K562 (cell line): ENCODE measurements at regions not wholly inside any gene's neighbourhood (a gene's known extent, or its start where the extent isn't known, plus 50 kb on each side); places are given as distances from the start of the nearest gene placed in this dataset.

Source experiments
- ATAC-seq: fragments of 200-7000 bp; cut with Tn5 transposase; 3 replicates; pipeline ENCODE4 v1.9.1; 2020; ENCODE audit warnings: moderate library complexity
- BruUV-seq: library from RNA; stranded (reverse); fragments of 400-500 nt; replicated peaks from 2 replicates; lab custom pipeline; 2021; lab: Mats Ljungman, UMichigan
- CTCF ChIA-PET: fragments of 300-600 bp; formaldehyde crosslinking; extraction: SDS; loops from one replicate; lab custom pipeline; 2021; ENCODE audit warnings: low intra/inter-chr PET ratio; lab: Yijun Ruan, JAX
- POLR2A ChIA-PET: fragments of 300-600, 350-650 bp; sonication (Branson Sonifier 250); formaldehyde crosslinking; extraction: SDS; loops from one replicate; lab custom pipeline; 2021; ENCODE audit warnings: antibody characterized with exemption, inconsistent platforms; lab: Yijun Ruan, JAX
- DNase-seq, 4 experiments: peaks; one replicate each; pipeline versions ENCODE4 v3.0.0 to v3.0.0-alpha.2; 2011 to 2018; ENCODE audit warnings: low spot score in 3 of 4, mixed read lengths in 3 of 4; ENCODE audit errors: extremely low read depth in 1 of 4
- FAIRE-seq: peaks from 2 replicates; lab custom pipeline; 2011; peaks lifted over from hg19 to GRCh38; lab: Jason Lieb, UNC
- H2AFZ ChIP-seq: 2 replicates; pipeline ENCODE4 v1.6.0; 2011; ENCODE audit warnings: low read depth, low read length, control low read depth, inconsistent platforms
- H3K27ac ChIP-seq: fragments of 200-600 bp; 3 replicates; pipeline ENCODE4 v1.8.0; 2011; ENCODE audit warnings: low read depth, mild to moderate bottlenecking, control low read depth, inconsistent platforms, low read length, moderate library complexity, mixed read lengths; ENCODE audit errors: extremely low read depth
- H3K27me3 ChIP-seq, 2 experiments: fragments of 300-600 bp in 1 of 2; 2 replicates in 1 of 2; 3 replicates in 1 of 2; pipeline versions ENCODE4 v1.6.0 to v1.8.0; 2011; ENCODE audit warnings: inconsistent platforms in 2 of 2, low read length in 2 of 2, mild to moderate bottlenecking in 1 of 2, mixed read lengths in 1 of 2, moderate library complexity in 1 of 2; ENCODE audit not compliant: control insufficient read depth in 2 of 2, insufficient read depth in 2 of 2
- H3K36me3 ChIP-seq: fragments of 300-600 bp; 3 replicates; pipeline ENCODE4 v1.8.0; 2011; ENCODE audit warnings: mild to moderate bottlenecking, low read length, inconsistent platforms; ENCODE audit not compliant: control insufficient read depth, insufficient read depth
- H3K4me1 ChIP-seq, 2 experiments: fragments of 200-600 bp in 1 of 2; replicated peaks in 1 of 2; 2 replicates in 1 of 2; 3 replicates in 1 of 2; pipeline versions ENCODE4 v1.5.1 to v1.8.0; 2011; ENCODE audit warnings: inconsistent platforms in 2 of 2, low read length in 2 of 2, mild to moderate bottlenecking in 1 of 2, mixed read lengths in 1 of 2, moderate library complexity in 1 of 2; ENCODE audit not compliant: control insufficient read depth in 2 of 2, insufficient read depth in 2 of 2
- H3K4me2 ChIP-seq: 2 replicates; pipeline ENCODE4 v1.6.1; 2011; ENCODE audit warnings: low read length, control low read depth, inconsistent platforms, mixed read lengths; ENCODE audit not compliant: insufficient read depth
- H3K4me3 ChIP-seq: fragments of 200-600 bp; sonication (generic), shearing (Covaris generic); 2 replicates; pipeline ENCODE4 v1.5.1; 2016; ENCODE audit warnings: control low read depth, inconsistent platforms
- H3K79me2 ChIP-seq: fragments of 200-600 bp; 3 replicates; pipeline ENCODE4 v1.8.0; 2011; ENCODE audit warnings: low read length, inconsistent platforms; ENCODE audit not compliant: control insufficient read depth, insufficient read depth
- H3K9ac ChIP-seq, 2 experiments: 2 replicates each; pipeline versions ENCODE4 v1.6.0 to v1.6.1; 2011; ENCODE audit warnings: low read depth in 2 of 2, low read length in 2 of 2, control low read depth in 1 of 2, inconsistent platforms in 1 of 2, mild to moderate bottlenecking in 1 of 2, mixed read lengths in 1 of 2; ENCODE audit not compliant: insufficient read depth in 1 of 2
- H3K9me1 ChIP-seq: one replicate; pipeline ENCODE4 v1.6.0; 2011; ENCODE audit warnings: inconsistent platforms, mild to moderate bottlenecking, low read length, moderate library complexity; ENCODE audit not compliant: control insufficient read depth, insufficient read depth
- H3K9me3 ChIP-seq: replicated peaks from 2 replicates; pipeline ENCODE4 v1.5.1; 2011; ENCODE audit warnings: low read depth, low read length, inconsistent platforms; ENCODE audit not compliant: control insufficient read depth, insufficient read depth
- H4K20me1 ChIP-seq: replicated peaks from 2 replicates; pipeline ENCODE4 v1.6.1; 2011; ENCODE audit warnings: low read length, inconsistent platforms, mixed read lengths; ENCODE audit not compliant: control insufficient read depth, insufficient read depth
- ATF7 ChIP-seq: fragments of 450-650 bp; IDR thresholded peaks from 2 replicates; pipeline ENCODE4 v1.7.1; 2014; ENCODE audit warnings: mild to moderate bottlenecking, moderate library complexity
- BDP1 ChIP-seq: IDR thresholded peaks from 3 replicates; pipeline ENCODE4 v1.6.1; 2011; ENCODE audit not compliant: insufficient read length, insufficient read depth
- KLF1 ChIP-seq: fragments of 450-650 bp; IDR thresholded peaks from 2 replicates; pipeline ENCODE4 v1.6.1; 2016; ENCODE audit warnings: missing genetic modification characterization, missing compliant biosample characterization
- PTRF ChIP-seq: fragments of 450-650 bp; IDR thresholded peaks from 2 replicates; pipeline ENCODE4 v1.6.1; 2016; ENCODE audit warnings: mild to moderate bottlenecking, missing genetic modification characterization, missing compliant biosample characterization
- PTTG1 ChIP-seq: fragments of 450-650 bp; IDR thresholded peaks from 2 replicates; pipeline ENCODE4 v1.6.1; 2016; ENCODE audit warnings: low read depth, mild to moderate bottlenecking, missing genetic modification characterization, missing compliant biosample characterization
- SLC30A9 ChIP-seq: fragments of 250-450 bp; sonication (Bioruptor Pico); IDR thresholded peaks from 2 replicates; pipeline ENCODE4 v1.8.0; 2022; ENCODE audit warnings: mild to moderate bottlenecking, moderate library complexity
- ZNF124 ChIP-seq: sonication (generic); formaldehyde crosslinking; IDR thresholded peaks from 2 replicates; pipeline ENCODE4 v1.8.1; 2022; ENCODE audit warnings: missing genetic modification reagents
- ZNF217 ChIP-seq: sonication (generic); formaldehyde crosslinking; IDR thresholded peaks from 2 replicates; pipeline ENCODE4 v1.8.0; 2022; ENCODE audit warnings: mild to moderate bottlenecking, missing genetic modification reagents
- ZNF24 ChIP-seq: fragments of 450-650 bp; IDR thresholded peaks from 2 replicates; pipeline ENCODE4 v1.6.1; 2016
- ZNF311 ChIP-seq: fragments of 250-450 bp; sonication (Bioruptor Pico); IDR thresholded peaks from 2 replicates; pipeline ENCODE4 v1.4.0; 2020; ENCODE audit warnings: mild to moderate bottlenecking, moderate library complexity
- ZNF431 ChIP-seq: sonication (generic); formaldehyde crosslinking; IDR thresholded peaks from 2 replicates; pipeline ENCODE4 v1.8.0; 2022; ENCODE audit warnings: mild to moderate bottlenecking, missing genetic modification reagents
- ZNF507 ChIP-seq: conservative IDR thresholded peaks from 2 replicates; pipeline ENCODE4 v1.6.1; 2017; ENCODE audit warnings: missing genetic modification characterization, missing compliant biosample characterization
- ZNF609 ChIP-seq: sonication (generic); formaldehyde crosslinking; IDR thresholded peaks from 2 replicates; pipeline ENCODE4 v1.8.1; 2023; ENCODE audit warnings: missing genetic modification reagents, mild to moderate bottlenecking, borderline replicate concordance
- ZNF644 ChIP-seq: fragments of 200-800 bp; sonication (Bioruptor generic); IDR thresholded peaks from 2 replicates; pipeline ENCODE4 v1.6.1; 2016; ENCODE audit warnings: low read depth, missing genetic modification characterization, missing compliant biosample characterization
- WGBS: fragments of 100-300 bp; shearing (Covaris generic); methylation state at CpG from one replicate; pipeline ENCODE4 v1.1.6; 2016; ENCODE audit warnings: low coverage, mixed read lengths; ENCODE audit not compliant: insufficient coverage; ENCODE audit errors: missing lambda C conversion rate; 5-methylcytosine and 5-hydroxymethylcytosine counted together
- in situ Hi-C: fragments of 300-500 bp; cut with MboI; formaldehyde crosslinking; loops from 4 replicates; pipeline ENCODE4 v1.15.0; 2018; ENCODE audit warnings: inconsistent platforms, mixed read lengths
- intact Hi-C: fragments of 100-400 bp; cut with micrococcal nuclease; formaldehyde crosslinking; loops from 2 replicates; pipeline ENCODE4 v1.14.2; 2022
- TF ChIP-seq, protein P1 (sequence below), 2 experiments: IDR thresholded peaks; 2 replicates each; pipeline ENCODE4 v1.6.1; 2011; ENCODE audit warnings: borderline replicate concordance in 1 of 2, control low read depth in 1 of 2, low read depth in 1 of 2, low read length in 1 of 2, mild to moderate bottlenecking in 1 of 2, mixed read lengths in 1 of 2, moderate library complexity in 1 of 2; ENCODE audit not compliant: insufficient read depth in 1 of 2, insufficient read length in 1 of 2, poor library complexity in 1 of 2, severe bottlenecking in 1 of 2; ENCODE audit errors: extremely low read depth in 1 of 2
- TF ChIP-seq, protein P2 (sequence below): fragments of 450-650 bp; IDR thresholded peaks from 2 replicates; pipeline ENCODE4 v1.6.1; 2016

DNA sequence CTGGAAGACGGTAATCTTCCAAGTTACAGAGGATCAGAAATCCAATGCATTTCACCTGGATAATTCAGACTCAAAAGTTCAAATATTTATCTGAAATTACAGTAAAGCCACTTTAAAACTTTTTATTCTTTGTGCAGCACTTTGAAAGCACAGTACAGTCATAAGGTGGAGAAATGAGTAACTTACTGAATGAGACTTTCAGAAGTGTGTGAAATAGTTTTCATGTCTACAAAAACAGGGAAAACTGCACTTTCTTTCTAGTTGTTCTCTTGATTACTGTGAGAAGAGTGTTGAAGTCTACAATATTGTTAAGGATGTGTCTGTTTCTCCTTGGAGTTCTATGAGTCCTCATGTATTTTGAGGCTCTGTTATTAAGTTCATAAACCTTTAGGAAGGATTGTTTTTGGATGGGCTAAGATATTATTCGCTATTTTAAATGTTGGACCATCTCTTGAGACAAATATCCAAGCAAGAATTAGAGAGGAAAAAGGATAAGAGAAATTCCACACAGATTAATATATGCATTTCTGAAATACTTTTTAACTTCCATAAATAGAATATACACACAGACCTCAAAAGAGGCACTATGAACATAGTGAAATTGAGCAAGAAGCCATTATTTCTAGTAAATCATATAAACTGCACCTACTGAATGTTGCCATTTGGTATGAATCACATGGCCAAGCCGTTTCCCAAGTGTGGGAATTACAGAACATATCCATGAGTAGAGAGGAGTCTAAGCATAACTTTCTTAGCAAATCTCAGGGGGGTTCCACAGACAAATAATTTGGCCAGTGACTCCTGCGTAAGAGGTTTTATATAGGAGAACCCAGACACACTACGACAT, 83.6 kb upstream of the PLEKHM1 start:
- intact Hi-C loops (no loop called here), in situ Hi-C loops (loop anchor here (10.0 kb wide), 1 partner anchor 551 kb away; no protein-coding TSS in a partner anchor)
- H3K4me3 ChIP-seq: no peak overlapping the region
- ATAC-seq (no peak), FAIRE-seq (no peak), DNase-seq (peak in 3 of 4 experiments; percentile 4 to 8 (median 5))
- no peaks in the 10 kb centered on the region for H3K27me3 ChIP-seq
- 30% methylated on average over 5 of the region's 5 CpGs for WGBS
- peaks cover 10% of the 10 kb centered on the region; the same call in 1 of the 2 replicates for H4K20me1 ChIP-seq
- peaks cover 43% of the 10 kb centered on the region for H3K79me2 ChIP-seq
- ChIA-PET CTCF (no interaction called here), POLR2A (no interaction called here)
- no peaks in the 10 kb centered on the region for H3K9me1 ChIP-seq
- no peak overlapping the region for H3K4me2 ChIP-seq
- no peak overlapping the region for H2AFZ ChIP-seq
- H3K36me3 ChIP-seq: no peaks in the 10 kb centered on the region
- no peak overlapping the region for H3K27ac ChIP-seq
- no peaks in the 10 kb centered on the region for H3K9me3 ChIP-seq
- no TSS peak for BruUV-seq
- no peaks in the 10 kb centered on the region; a peak in 1 of 5 replicates for H3K4me1 ChIP-seq
- no peak overlapping the region for H3K9ac ChIP-seq
- TF ChIP-seq ZNF311 (CRISPR knock-in tag): no peak
- no peak for TF ChIP-seq BDP1
- no peak for TF ChIP-seq ZNF507 (tag)
- TF ChIP-seq SLC30A9 (CRISPR knock-in tag): no peak
- TF ChIP-seq, protein P1, sequence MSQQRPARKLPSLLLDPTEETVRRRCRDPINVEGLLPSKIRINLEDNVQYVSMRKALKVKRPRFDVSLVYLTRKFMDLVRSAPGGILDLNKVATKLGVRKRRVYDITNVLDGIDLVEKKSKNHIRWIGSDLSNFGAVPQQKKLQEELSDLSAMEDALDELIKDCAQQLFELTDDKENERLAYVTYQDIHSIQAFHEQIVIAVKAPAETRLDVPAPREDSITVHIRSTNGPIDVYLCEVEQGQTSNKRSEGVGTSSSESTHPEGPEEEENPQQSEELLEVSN (IDR thresholded peaks at IDR 0.05; ENCODE audit: borderline replicate concordance in 1 of 2, extremely low read depth in 1 of 2, insufficient read depth in 1 of 2, insufficient read length in 1 of 2, low read depth in 1 of 2, low read length in 1 of 2, poor library complexity in 1 of 2, severe bottlenecking in 1 of 2): no peak
- TF ChIP-seq, protein P2, sequence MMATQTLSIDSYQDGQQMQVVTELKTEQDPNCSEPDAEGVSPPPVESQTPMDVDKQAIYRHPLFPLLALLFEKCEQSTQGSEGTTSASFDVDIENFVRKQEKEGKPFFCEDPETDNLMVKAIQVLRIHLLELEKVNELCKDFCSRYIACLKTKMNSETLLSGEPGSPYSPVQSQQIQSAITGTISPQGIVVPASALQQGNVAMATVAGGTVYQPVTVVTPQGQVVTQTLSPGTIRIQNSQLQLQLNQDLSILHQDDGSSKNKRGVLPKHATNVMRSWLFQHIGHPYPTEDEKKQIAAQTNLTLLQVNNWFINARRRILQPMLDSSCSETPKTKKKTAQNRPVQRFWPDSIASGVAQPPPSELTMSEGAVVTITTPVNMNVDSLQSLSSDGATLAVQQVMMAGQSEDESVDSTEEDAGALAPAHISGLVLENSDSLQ: no peak
- no peak for TF ChIP-seq ZNF24
- no peak for TF ChIP-seq ZNF644 (tag)
- no peak for TF ChIP-seq KLF1 (tag)
- no peak for TF ChIP-seq ZNF124
- no peak for TF ChIP-seq ZNF217 (CRISPR knock-in tag)
- no peak for TF ChIP-seq ZNF431 (CRISPR knock-in tag)
- no peak for TF ChIP-seq PTTG1 (tag)
- TF ChIP-seq PTRF: no peak
- no peak for TF ChIP-seq ATF7
- no peak for TF ChIP-seq ZNF609 (CRISPR knock-in tag)
